SK-N-MC (cell line): ENCODE measurements at regions not wholly inside any gene's neighbourhood (a gene's known extent, or its start where the extent isn't known, plus 50 kb on each side); places are given as distances from the start of the nearest gene placed in this dataset.
"Not testable (repeated sequence)": the region's sequence is repeated elsewhere in the genome, so short reads cannot be mapped to it uniquely, and the experiment has no call there.

ENCODE experiments used
- DNase-seq: peaks from one replicate; pipeline ENCODE4 v3.0.0-alpha.2; 2011; ENCODE audit warnings: low read depth, low spot score
- H3K27ac ChIP-seq: fragments of 200-600 bp; sonication (generic); 2 replicates; pipeline ENCODE4 v1.5.1; 2016; ENCODE audit warnings: mixed run types
- H3K36me3 ChIP-seq: fragments of 200-600 bp; sonication (generic); 2 replicates; pipeline ENCODE4 v1.6.1; 2017; ENCODE audit warnings: antibody characterized with exemption, low read length, mixed read lengths; ENCODE audit not compliant: insufficient read depth
- H3K4me3 ChIP-seq: fragments of 200-600 bp; sonication (generic); 2 replicates; pipeline ENCODE4 v1.5.1; 2016
- H3K9ac ChIP-seq: fragments of 200-600 bp; sonication (generic); 2 replicates; pipeline ENCODE4 v1.8.0; 2017; ENCODE audit warnings: mixed run types, mixed read lengths; ENCODE audit not compliant: insufficient read length
- H3K9me3 ChIP-seq: fragments of 200-600 bp; sonication (generic); 2 replicates; pipeline ENCODE4 v1.6.1; 2017; ENCODE audit warnings: low read depth, mild to moderate bottlenecking, antibody characterized with exemption, low read length, moderate library complexity, mixed read lengths
- EZH2 ChIP-seq: fragments of 200-600 bp; sonication (generic); IDR thresholded peaks from one replicate; pipeline ENCODE4 v1.6.1; 2017; ENCODE audit warnings: antibody characterized with exemption
- FOXP2 ChIP-seq: optimal IDR thresholded peaks from 2 replicates; pipeline ENCODE3; 2011; ENCODE audit warnings: mild to moderate bottlenecking, moderate library complexity; ENCODE audit not compliant: insufficient read depth; ENCODE audit errors: extremely low read length, control extremely low read depth
- POLR2AphosphoS5 ChIP-seq: IDR thresholded peaks from 2 replicates; pipeline ENCODE4 v1.6.1; 2012; ENCODE audit warnings: mild to moderate bottlenecking, low read depth, low read length, borderline replicate concordance

GRCh38 chr7:65235586-65235985 is 138.1 kb upstream of the ZNF92 start:
- Histone ChIP-seq H3K4me3 (no peak overlapping the region), H3K9ac (no peak overlapping the region), H3K9me3 (no peaks in the 10 kb centered on the region), H3K27ac (no peak overlapping the region), H3K36me3 (no peaks in the 10 kb centered on the region)
- TF ChIP-seq POLR2AphosphoS5: no peak
- TF ChIP-seq FOXP2: no peak
- no peak for TF ChIP-seq EZH2
- no peak for DNase-seq

GRCh38 chr7:65233409-65234034 is 140.1 kb upstream of the ZNF92 start:
- H3K9ac ChIP-seq: no peak overlapping the region
- DNase-seq: no peak
- H3K36me3 ChIP-seq: no peaks in the 10 kb centered on the region
- no peaks in the 10 kb centered on the region for H3K9me3 ChIP-seq
- TF ChIP-seq FOXP2 (no peak), EZH2 (no peak), POLR2AphosphoS5 (no peak)
- no peak overlapping the region for H3K27ac ChIP-seq
- no peak overlapping the region for H3K4me3 ChIP-seq

- TF ChIP-seq EZH2 (no peak), FOXP2 (no peak), POLR2AphosphoS5 (no peak)
- no peak overlapping the region for H3K9ac ChIP-seq
- DNase-seq: no peak
- no peaks in the 10 kb centered on the region for H3K9me3 ChIP-seq
- no peak overlapping the region for H3K4me3 ChIP-seq
- H3K36me3 ChIP-seq: no peaks in the 10 kb centered on the region
- H3K27ac ChIP-seq: no peak overlapping the region
Observed at GRCh38 chr7:65230231-65230630, 143.4 kb upstream of the ZNF92 start.

- no peak overlapping the region for H3K4me3 ChIP-seq
- H3K9ac ChIP-seq: no peak overlapping the region
- H3K27ac ChIP-seq: no peak overlapping the region
- no peaks in the 10 kb centered on the region for H3K9me3 ChIP-seq
- no peak for TF ChIP-seq EZH2
- TF ChIP-seq POLR2AphosphoS5: no peak
- no peak for TF ChIP-seq FOXP2
- no peak for DNase-seq
- no peaks in the 10 kb centered on the region for H3K36me3 ChIP-seq
Observed at GRCh38 chr7:65225422-65226006, 148.1 kb upstream of the ZNF92 start.

- TF ChIP-seq EZH2 (no peak), POLR2AphosphoS5 (no peak), FOXP2 (no peak)
- DNase-seq: no peak
- H3K4me3 ChIP-seq: no peak overlapping the region
Observed at GRCh38 chr7:65222655-65223054, 151.0 kb upstream of the ZNF92 start.

GRCh38 chr7:65221683-65222082 is 152.0 kb upstream of the ZNF92 start:
- Histone ChIP-seq H3K36me3 (no peaks in the 10 kb centered on the region), H3K4me3 (no peak overlapping the region), H3K9ac (no peak overlapping the region), H3K27ac (no peak overlapping the region), H3K9me3 (no peaks in the 10 kb centered on the region)
- no peak for DNase-seq
- TF ChIP-seq POLR2AphosphoS5 (no peak), FOXP2 (no peak), EZH2 (no peak)

More at GRCh38 chr7:65222655-65223054, 151.0 kb upstream of the ZNF92 start:
- no peaks in the 10 kb centered on the region for H3K36me3 ChIP-seq
- no peak overlapping the region for H3K9ac ChIP-seq
- no peaks in the 10 kb centered on the region for H3K9me3 ChIP-seq
- H3K27ac ChIP-seq: no peak overlapping the region

- no peak for TF ChIP-seq FOXP2
- TF ChIP-seq EZH2: no peak
- TF ChIP-seq POLR2AphosphoS5: no peak
- H3K27ac ChIP-seq: no peak overlapping the region
- H3K36me3 ChIP-seq: no peaks in the 10 kb centered on the region
- no peak overlapping the region for H3K9ac ChIP-seq
- DNase-seq: no peak
- H3K4me3 ChIP-seq: no peak overlapping the region
- H3K9me3 ChIP-seq: no peaks in the 10 kb centered on the region
Observed at GRCh38 chr7:65219623-65220022, 154.0 kb upstream of the ZNF92 start.

- no peak for TF ChIP-seq EZH2
- no peak for TF ChIP-seq FOXP2
- TF ChIP-seq POLR2AphosphoS5: no peak
- Histone ChIP-seq H3K9me3 (no peaks in the 10 kb centered on the region), H3K27ac (no peak overlapping the region), H3K4me3 (no peak overlapping the region), H3K36me3 (no peaks in the 10 kb centered on the region), H3K9ac (no peak overlapping the region)
- DNase-seq: no peak
Observed at GRCh38 chr7:65216469-65216868, 157.2 kb upstream of the ZNF92 start.

- H3K9ac ChIP-seq, DNase-seq, H3K4me3 ChIP-seq, H3K27ac ChIP-seq, H3K36me3 ChIP-seq, H3K9me3 ChIP-seq: not testable (repeated sequence)
Observed at GRCh38 chr7:65213260-65213659, 160.4 kb upstream of the ZNF92 start.

GRCh38 chr7:65199221-65199620 is 174.4 kb upstream of the ZNF92 start:
- H3K9ac ChIP-seq, H3K36me3 ChIP-seq, H3K27ac ChIP-seq, H3K4me3 ChIP-seq, H3K9me3 ChIP-seq, DNase-seq: not testable (repeated sequence)

- not testable (repeated sequence) for H3K9me3 ChIP-seq, H3K4me3 ChIP-seq, DNase-seq, H3K27ac ChIP-seq, H3K9ac ChIP-seq, H3K36me3 ChIP-seq
Observed at GRCh38 chr7:65193334-65194058, 180.2 kb upstream of the ZNF92 start.

- not testable (repeated sequence) for H3K27ac ChIP-seq, H3K9me3 ChIP-seq, H3K4me3 ChIP-seq, DNase-seq, H3K36me3 ChIP-seq, H3K9ac ChIP-seq
Observed at GRCh38 chr7:65177041-65177440, 170.6 kb upstream of the ERV3-1 start.

- H3K36me3 ChIP-seq, H3K9me3 ChIP-seq, H3K27ac ChIP-seq, H3K4me3 ChIP-seq, H3K9ac ChIP-seq, DNase-seq: not testable (repeated sequence)
Observed at GRCh38 chr7:65150105-65150504, 143.6 kb upstream of the ERV3-1 start.
